ENCODE measurements at regions not wholly inside any gene's neighbourhood (a gene's known extent, or its start where the extent isn't known, plus 50 kb on each side); places are given as distances from the start of the nearest gene placed in this dataset.

- TF ChIP-seq ASH2L (IDR thresholded peaks at IDR 0.05; ENCODE audit: low read length) (no peak), TAF7 (optimal IDR thresholded peaks at IDR 0.05; ENCODE audit: borderline replicate concordance, low read depth, low read length) (no peak), SP4 (IDR thresholded peaks at IDR 0.05; ENCODE audit: low read length) (no peak), RNF2 (IDR thresholded peaks at IDR 0.05; ENCODE audit: borderline replicate concordance, low read depth, low read length, missing control alignments, poor library complexity, severe bottlenecking) (no peak), E2F6 (IDR thresholded peaks at IDR 0.05) (no peak), GTF2F1 (IDR thresholded peaks at IDR 0.05; ENCODE audit: borderline replicate concordance, low read depth, low read length) (no peak)
Observed at GRCh38 chr2:175662335-175662734, 339.7 kb downstream of the LNPK start (continued).

Measured in H1 (cell line).